Effector memory CD8-positive, alpha-beta T cell (primary cell): ENCODE measurements at regions not wholly inside any gene's neighbourhood (a gene's known extent, or its start where the extent isn't known, plus 50 kb on each side); places are given as distances from the start of the nearest gene placed in this dataset.

Experiments
- ATAC-seq: fragments of 150-1000 bp; cut with Tn5 transposase; replicated peaks from 2 replicates; pipeline ENCODE4 v1.10.0; 2021; ENCODE audit warnings: mild to moderate bottlenecking, moderate library complexity
- DNase-seq, 3 experiments: peaks; one replicate each; pipeline ENCODE4 v3.0.0; 2021
- H3K27ac Mint-ChIP-seq, 2 donors: one replicate each; pipeline ENCODE4 v1.8.0; 2022; ENCODE audit warnings: mild to moderate bottlenecking in 2 of 2, mixed read lengths in 2 of 2, moderate library complexity in 2 of 2
- H3K27me3 Mint-ChIP-seq, 2 donors: one replicate each; pipeline ENCODE4 v1.8.0; 2022; ENCODE audit warnings: mixed read lengths in 2 of 2
- H3K36me3 Mint-ChIP-seq: one replicate; pipeline ENCODE4 v1.8.0; 2022; ENCODE audit warnings: mild to moderate bottlenecking, moderate library complexity, mixed read lengths; ENCODE audit not compliant: insufficient read depth
- H3K4me1 Mint-ChIP-seq, 2 donors: one replicate each; pipeline ENCODE4 v1.8.0; 2022; ENCODE audit warnings: low read depth in 2 of 2, mixed read lengths in 2 of 2
- H3K4me3 Mint-ChIP-seq, 2 donors: one replicate each; pipeline ENCODE4 v1.8.0; 2022; ENCODE audit warnings: mild to moderate bottlenecking in 2 of 2, mixed read lengths in 2 of 2, moderate library complexity in 2 of 2
- H3K9me3 Mint-ChIP-seq, 2 donors: one replicate each; pipeline ENCODE4 v1.8.0; 2022; ENCODE audit warnings: mixed read lengths in 2 of 2

DNA sequence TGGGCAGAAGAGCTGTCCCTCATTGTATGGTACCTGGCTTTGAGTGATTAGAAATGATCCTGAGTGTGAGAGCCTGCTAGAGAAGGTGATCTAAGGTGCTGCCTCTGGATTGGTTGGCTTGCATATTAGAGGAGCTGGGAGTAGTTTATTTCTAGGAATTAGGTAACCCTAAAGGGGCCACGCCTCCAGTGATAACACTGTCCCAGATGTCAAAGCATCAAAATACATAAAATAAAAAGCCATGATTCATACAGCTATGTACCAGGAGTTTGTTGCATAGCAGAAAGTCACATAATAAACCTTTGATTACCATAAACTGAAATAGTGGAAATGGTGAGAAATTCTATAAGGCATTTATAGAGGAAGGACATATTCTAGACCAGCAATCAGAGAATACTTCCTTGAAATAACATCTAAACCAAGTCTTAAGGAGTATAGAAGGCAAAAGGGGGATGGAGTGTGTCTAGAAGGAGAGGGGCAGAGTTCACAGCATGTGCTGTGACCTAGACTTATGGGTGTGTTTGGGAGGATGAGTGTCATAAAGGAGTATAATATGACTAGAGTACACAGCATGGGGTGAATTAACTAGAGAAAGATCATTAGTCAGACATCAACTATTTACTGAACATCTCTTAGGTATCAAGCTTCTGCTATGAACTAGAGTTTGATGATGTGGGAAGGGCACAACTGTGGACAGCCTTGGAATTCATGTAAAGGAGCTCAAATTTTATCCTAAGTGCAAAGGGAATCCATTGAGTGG, 686.4 kb downstream of the GALC start:
- Mint-ChIP-seq H3K27ac (no peak overlapping the region), H3K36me3 (no peaks in the 10 kb centered on the region), H3K27me3 (no peaks in the 10 kb centered on the region), H3K9me3 (peaks cover 14 to 16% of the 10 kb centered on the region in 2 donors), H3K4me3 (no peak overlapping the region), H3K4me1 (no peaks in the 10 kb centered on the region)
- DNase-seq (no peak), ATAC-seq (no peak)

DNA sequence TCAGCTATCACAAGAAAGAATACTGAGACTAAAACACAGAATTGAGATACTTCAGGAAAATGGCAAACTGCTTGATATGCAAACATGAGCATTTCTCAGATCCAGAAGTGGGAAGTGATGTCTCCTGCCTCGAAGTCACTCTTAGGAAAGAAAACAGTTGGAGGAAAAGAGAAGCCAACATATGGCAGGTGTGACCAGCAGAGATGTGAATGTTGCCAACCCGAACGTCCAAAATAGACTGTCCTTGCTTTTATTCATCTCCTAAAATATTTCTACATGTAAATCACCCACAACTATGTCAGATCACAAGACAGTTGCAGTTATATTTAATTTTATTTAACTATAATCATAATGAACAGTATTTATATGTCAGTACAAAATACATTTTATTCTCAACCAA, 687.6 kb downstream of the GALC start:
- no peaks in the 10 kb centered on the region for H3K36me3 Mint-ChIP-seq
- H3K27ac Mint-ChIP-seq = no peak overlapping the region
- no peaks in the 10 kb centered on the region for H3K4me1 Mint-ChIP-seq
- H3K9me3 Mint-ChIP-seq = peaks cover 8 to 14% of the 10 kb centered on the region in 2 donors
- ATAC-seq = no peak
- no peak overlapping the region for H3K4me3 Mint-ChIP-seq
- no peak for DNase-seq
- H3K27me3 Mint-ChIP-seq = no peaks in the 10 kb centered on the region

DNA sequence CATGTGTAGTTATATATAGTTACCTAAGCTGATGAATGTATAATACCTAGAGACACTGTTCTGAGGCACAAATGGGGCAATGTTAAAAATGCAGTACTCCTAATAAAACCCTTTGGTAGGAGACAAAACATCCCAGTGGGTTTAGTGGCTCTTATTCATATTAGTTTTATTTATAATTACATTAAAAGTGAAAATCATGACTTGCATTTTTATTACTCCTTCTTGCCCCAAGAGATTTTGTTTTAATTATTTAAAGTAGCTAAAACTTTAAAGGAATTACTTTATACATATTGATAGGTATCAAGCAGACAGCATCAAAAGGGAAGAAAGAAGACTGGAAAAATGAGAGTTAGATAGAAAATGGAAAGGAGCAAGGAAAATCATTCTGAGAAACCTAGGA, 688.6 kb downstream of the GALC start:
- peaks cover 6 to 12% of the 10 kb centered on the region in 2 donors for H3K9me3 Mint-ChIP-seq
- DNase-seq (no peak), ATAC-seq (no peak)
- no peak overlapping the region for H3K4me3 Mint-ChIP-seq
- no peaks in the 10 kb centered on the region for H3K36me3 Mint-ChIP-seq
- no peaks in the 10 kb centered on the region for H3K4me1 Mint-ChIP-seq
- no peaks in the 10 kb centered on the region for H3K27me3 Mint-ChIP-seq
- no peak overlapping the region for H3K27ac Mint-ChIP-seq

DNA sequence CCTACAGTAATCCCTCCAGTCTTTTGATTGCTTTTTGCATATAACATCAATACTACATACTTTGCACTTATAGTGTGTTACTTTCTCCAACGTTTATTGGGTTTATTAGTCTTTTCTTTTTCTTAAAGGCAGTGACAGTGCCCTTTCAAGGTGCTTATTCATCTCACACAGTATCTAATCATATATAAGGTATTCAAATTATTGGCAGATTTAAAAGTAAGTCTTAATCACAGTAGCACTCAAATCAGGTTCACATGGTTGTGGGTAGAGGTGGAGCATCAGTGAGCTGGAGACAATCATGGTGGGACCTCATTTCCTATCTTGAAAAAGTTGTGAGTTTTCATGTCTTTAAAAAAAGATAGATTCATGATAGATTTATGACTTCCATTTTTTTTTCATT, 706.2 kb downstream of the GALC start:
- DNase-seq (no peak), ATAC-seq (no peak)
- Mint-ChIP-seq H3K4me1 (no peaks in the 10 kb centered on the region), H3K27ac (no peak overlapping the region), H3K27me3 (no peaks in the 10 kb centered on the region), H3K9me3 (peaks cover 10 to 14% of the 10 kb centered on the region in 2 donors), H3K36me3 (no peaks in the 10 kb centered on the region), H3K4me3 (no peak overlapping the region)

DNA sequence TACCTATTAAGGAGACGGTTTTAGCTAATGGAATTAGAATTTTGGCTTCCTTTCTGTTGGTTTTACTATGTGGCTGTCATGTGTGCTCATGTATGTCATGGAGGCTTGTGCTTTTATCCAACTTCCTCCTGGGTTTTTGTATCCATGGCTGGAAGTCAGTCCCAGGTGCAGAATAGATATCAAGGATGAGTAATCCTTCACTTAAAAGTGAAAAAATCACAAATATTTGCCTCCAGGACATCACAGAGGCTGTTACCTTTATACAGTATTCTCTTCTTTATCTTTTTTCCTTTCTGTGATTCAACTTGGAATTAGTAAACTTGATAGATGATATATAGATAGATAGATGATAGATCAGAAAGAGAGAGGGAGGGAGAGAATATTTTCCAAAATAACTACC, 706.8 kb downstream of the GALC start:
- DNase-seq (no peak), ATAC-seq (no peak)
- no peak overlapping the region for H3K27ac Mint-ChIP-seq
- peaks cover 9 to 14% of the 10 kb centered on the region in 2 donors for H3K9me3 Mint-ChIP-seq
- no peaks in the 10 kb centered on the region for H3K4me1 Mint-ChIP-seq
- H3K36me3 Mint-ChIP-seq = no peaks in the 10 kb centered on the region
- H3K27me3 Mint-ChIP-seq = no peaks in the 10 kb centered on the region
- no peak overlapping the region for H3K4me3 Mint-ChIP-seq

- no peak for ATAC-seq
- H3K4me1 Mint-ChIP-seq = no peaks in the 10 kb centered on the region
- no peak overlapping the region for H3K4me3 Mint-ChIP-seq
- H3K9me3 Mint-ChIP-seq = peaks cover 9 to 14% of the 10 kb centered on the region in 2 donors
- H3K27me3 Mint-ChIP-seq = no peaks in the 10 kb centered on the region
- no peaks in the 10 kb centered on the region for H3K36me3 Mint-ChIP-seq
- no peak overlapping the region for H3K27ac Mint-ChIP-seq
- no peak for DNase-seq
Measured at GRCh38 chr14:87285506-87285905, 707.5 kb downstream of the GALC start.

- no peaks in the 10 kb centered on the region for H3K27me3 Mint-ChIP-seq
- ATAC-seq (no peak), DNase-seq (no peak)
- no peak overlapping the region for H3K4me3 Mint-ChIP-seq
- H3K9me3 Mint-ChIP-seq = peaks cover 3 to 8% of the 10 kb centered on the region in 2 donors
- no peak overlapping the region for H3K27ac Mint-ChIP-seq
- H3K36me3 Mint-ChIP-seq = no peaks in the 10 kb centered on the region
- H3K4me1 Mint-ChIP-seq = no peaks in the 10 kb centered on the region
Measured at GRCh38 chr14:87283547-87283946, 709.4 kb downstream of the GALC start.

DNA sequence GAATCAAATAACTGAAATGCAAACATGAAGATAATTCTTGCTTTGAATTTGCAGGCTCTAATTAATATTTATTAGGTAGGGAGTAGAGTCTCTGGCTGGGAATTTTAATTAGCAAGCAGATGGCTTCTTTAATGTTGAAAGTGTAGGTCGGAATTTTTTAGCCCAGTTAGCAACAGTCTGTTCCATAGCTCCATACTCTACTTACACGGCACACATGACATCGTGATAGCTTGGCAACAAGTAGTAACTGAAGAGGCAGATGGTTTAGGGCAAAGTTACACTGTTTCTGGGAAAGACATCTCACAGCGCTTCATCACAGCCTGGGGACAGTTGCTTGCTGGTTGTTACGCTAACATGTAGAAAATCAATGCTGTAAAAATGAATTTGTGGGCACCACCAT, 710.7 kb downstream of the GALC start:
- no peak overlapping the region for H3K27ac Mint-ChIP-seq
- H3K9me3 Mint-ChIP-seq = peaks cover 3 to 8% of the 10 kb centered on the region in 2 donors
- no peak for ATAC-seq
- no peaks in the 10 kb centered on the region for H3K27me3 Mint-ChIP-seq
- DNase-seq = no peak
- H3K36me3 Mint-ChIP-seq = no peaks in the 10 kb centered on the region
- no peak overlapping the region for H3K4me3 Mint-ChIP-seq
- no peaks in the 10 kb centered on the region for H3K4me1 Mint-ChIP-seq

DNA sequence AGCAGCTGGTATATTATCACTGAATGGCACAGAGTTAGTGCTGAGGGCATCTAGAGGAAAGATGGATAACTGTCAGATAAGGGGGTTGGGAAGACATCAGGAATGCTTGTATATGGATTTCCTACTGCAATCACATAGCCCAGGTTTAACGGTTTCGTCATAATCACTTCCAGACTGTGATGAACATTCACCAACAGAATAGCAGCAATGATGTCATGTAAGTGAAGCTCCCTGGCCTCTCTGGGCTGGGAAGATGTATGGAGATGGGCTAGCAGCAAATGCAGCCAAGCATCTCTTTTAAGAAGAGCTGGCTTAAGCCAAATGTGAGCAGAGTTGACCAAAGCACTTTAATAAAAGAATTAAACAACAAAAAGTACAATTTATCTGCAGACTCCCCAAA, 714.6 kb downstream of the GALC start:
- no peak overlapping the region for H3K4me3 Mint-ChIP-seq
- ATAC-seq = no peak
- H3K36me3 Mint-ChIP-seq = no peaks in the 10 kb centered on the region
- H3K4me1 Mint-ChIP-seq = no peaks in the 10 kb centered on the region
- no peak overlapping the region for H3K27ac Mint-ChIP-seq
- DNase-seq = no peak
- H3K27me3 Mint-ChIP-seq = no peaks in the 10 kb centered on the region
- H3K9me3 Mint-ChIP-seq = peaks cover 1 to 14% of the 10 kb centered on the region in 2 donors

DNA sequence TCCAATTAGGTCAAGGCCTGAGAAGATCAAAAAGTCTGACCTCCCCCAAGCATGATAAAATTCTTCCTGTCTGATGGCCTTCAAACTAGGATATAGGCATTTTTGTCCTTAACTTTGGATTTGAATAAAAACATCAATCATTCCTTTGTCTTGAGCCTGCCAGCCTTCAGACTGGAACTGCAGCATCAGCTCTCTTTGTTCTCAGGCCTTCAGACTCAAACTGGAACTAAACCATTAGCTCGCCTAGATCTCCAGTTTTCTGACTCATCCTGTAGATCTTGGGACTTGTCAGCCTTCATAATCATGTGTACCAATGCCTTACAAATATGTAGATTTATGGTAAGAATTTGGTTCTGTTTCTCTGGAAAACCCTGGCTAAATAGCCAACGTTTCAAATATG, 721.7 kb downstream of the GALC start:
- H3K4me1 Mint-ChIP-seq = no peaks in the 10 kb centered on the region
- DNase-seq (no peak), ATAC-seq (no peak)
- H3K4me3 Mint-ChIP-seq = no peak overlapping the region
- H3K27me3 Mint-ChIP-seq = no peaks in the 10 kb centered on the region
- H3K36me3 Mint-ChIP-seq = no peaks in the 10 kb centered on the region
- H3K9me3 Mint-ChIP-seq = peaks cover 7 to 18% of the 10 kb centered on the region in 2 donors
- no peak overlapping the region for H3K27ac Mint-ChIP-seq

DNA sequence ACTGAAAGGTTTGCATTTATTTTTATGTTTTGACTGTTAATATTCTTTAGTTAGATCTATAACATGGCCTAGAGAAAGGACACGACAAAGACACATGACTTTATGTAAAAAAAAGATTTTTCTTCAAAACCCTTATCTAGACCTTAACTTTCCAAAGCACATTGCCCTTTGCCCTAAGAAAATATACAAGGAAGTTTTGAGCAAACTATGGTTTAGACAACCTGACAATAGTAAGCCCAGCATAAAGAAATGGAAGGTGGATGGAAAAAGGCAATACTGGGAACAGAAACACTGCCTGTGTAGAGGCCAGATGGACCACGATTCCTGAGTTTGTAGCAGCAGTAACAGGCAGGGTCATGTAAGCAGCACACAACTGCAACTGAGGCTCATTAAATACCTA, 724.0 kb downstream of the GALC start:
- H3K27me3 Mint-ChIP-seq = no peaks in the 10 kb centered on the region
- H3K9me3 Mint-ChIP-seq = peaks cover 8 to 14% of the 10 kb centered on the region in 2 donors
- DNase-seq = no peak
- no peak for ATAC-seq
- no peaks in the 10 kb centered on the region for H3K36me3 Mint-ChIP-seq
- no peak overlapping the region for H3K4me3 Mint-ChIP-seq
- H3K27ac Mint-ChIP-seq = no peak overlapping the region
- H3K4me1 Mint-ChIP-seq = no peaks in the 10 kb centered on the region

- DNase-seq (no peak), ATAC-seq (no peak)
- H3K36me3 Mint-ChIP-seq = no peaks in the 10 kb centered on the region
- no peaks in the 10 kb centered on the region for H3K4me1 Mint-ChIP-seq
- peaks cover 0 to 9% of the 10 kb centered on the region in 2 donors for H3K9me3 Mint-ChIP-seq
- no peak overlapping the region for H3K4me3 Mint-ChIP-seq
- no peak overlapping the region for H3K27ac Mint-ChIP-seq
- H3K27me3 Mint-ChIP-seq = no peaks in the 10 kb centered on the region
Measured at GRCh38 chr14:87264796-87265195, 728.2 kb downstream of the GALC start.

DNA sequence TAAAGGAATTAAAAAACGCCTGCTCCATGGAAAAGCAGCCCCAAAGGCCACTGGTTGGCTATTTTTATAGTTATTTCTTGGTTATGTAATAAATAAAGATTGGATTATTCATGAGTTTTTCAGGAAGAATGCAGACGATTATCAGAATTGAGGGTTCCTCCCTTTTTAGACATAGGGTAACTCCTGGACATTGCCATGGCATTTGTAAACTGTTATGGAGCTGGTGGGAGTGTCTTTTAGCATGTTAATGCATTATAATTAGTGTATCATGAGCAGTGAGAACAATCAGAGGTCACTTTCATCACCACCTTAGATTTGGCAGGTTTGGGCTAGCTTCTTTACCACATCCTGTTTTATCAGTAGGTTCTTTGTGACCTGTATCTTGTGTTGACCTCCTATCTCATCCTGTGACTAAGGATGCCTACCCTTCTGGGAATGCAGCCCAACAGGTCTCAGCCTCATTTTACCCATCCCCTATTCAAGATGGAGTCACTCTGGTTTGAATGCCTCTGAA, 728.7 kb downstream of the GALC start:
- no peak for ATAC-seq
- Mint-ChIP-seq H3K27ac (no peak overlapping the region), H3K4me3 (no peak overlapping the region), H3K27me3 (no peaks in the 10 kb centered on the region), H3K4me1 (no peaks in the 10 kb centered on the region), H3K36me3 (no peaks in the 10 kb centered on the region), H3K9me3 (peaks cover 0 to 5% of the 10 kb centered on the region in 2 donors)
- DNase-seq = no peak

GRCh38 chr14:87261621-87262020, 731.4 kb downstream of the GALC start:
- no peaks in the 10 kb centered on the region for H3K36me3 Mint-ChIP-seq
- no peak overlapping the region for H3K4me3 Mint-ChIP-seq
- H3K4me1 Mint-ChIP-seq = no peaks in the 10 kb centered on the region
- DNase-seq = no peak
- no peak for ATAC-seq
- no peaks in the 10 kb centered on the region for H3K27me3 Mint-ChIP-seq
- peaks cover 0 to 7% of the 10 kb centered on the region in 2 donors for H3K9me3 Mint-ChIP-seq
- H3K27ac Mint-ChIP-seq = no peak overlapping the region
